Prostate gland (tissue), 2 donors: ENCODE measurements at regions not wholly inside any gene's neighbourhood (a gene's known extent, or its start where the extent isn't known, plus 50 kb on each side); places are given as distances from the start of the nearest gene placed in this dataset.
"Not testable (repeated sequence)": the region's sequence is repeated elsewhere in the genome, so short reads cannot be mapped to it uniquely, and the experiment has no call there.

Source experiments
- DNase-seq: peaks from one replicate; pipeline ENCODE4 v3.0.0-alpha.2; 2019; ENCODE audit warnings: low spot score
- H3K27ac ChIP-seq, 2 donors: fragments of 200-600 bp; sonication (generic); 2 replicates each; pipeline ENCODE4 v1.5.1; 2017 to 2019
- H3K27me3 ChIP-seq: fragments of 200-600 bp; sonication (generic); replicated peaks from 2 replicates; pipeline ENCODE4 v1.5.1; 2019; ENCODE audit not compliant: insufficient read depth
- H3K36me3 ChIP-seq, 2 donors: fragments of 200-600 bp; sonication (generic); 1 replicate in 1 of 2; 2 replicates in 1 of 2; pipeline versions ENCODE4 v1.5.1 to v1.8.1; 2017 to 2019
- H3K4me1 ChIP-seq: fragments of 200-600 bp; sonication (generic); replicated peaks from 2 replicates; pipeline ENCODE4 v1.5.1; 2019
- H3K4me3 ChIP-seq, 2 donors: fragments of 200-600 bp; sonication (generic); 2 replicates each; pipeline ENCODE4 v1.5.1; 2017 to 2019
- H3K9me3 ChIP-seq: fragments of 200-600 bp; sonication (generic); 2 replicates; pipeline ENCODE4 v1.5.1; 2017
- CTCF ChIP-seq, 4 experiments: fragments of 200-600 bp in 2 of 4; fragments of 450-650 bp in 2 of 4; sonication (generic) in 2 of 4; IDR thresholded peaks; 1 replicate in 3 of 4; 2 replicates in 1 of 4; pipeline ENCODE4 v1.5.1; 2016 to 2019; ENCODE audit warnings: antibody characterized with exemption in 4 of 4, mild to moderate bottlenecking in 2 of 4, moderate library complexity in 2 of 4
- POLR2A ChIP-seq: fragments of 450-650 bp; IDR thresholded peaks from one replicate; pipeline ENCODE4 v1.6.1; 2016; ENCODE audit warnings: antibody characterized with exemption, mild to moderate bottlenecking
- POLR2AphosphoS5 ChIP-seq: sonication (generic); formaldehyde crosslinking; IDR thresholded peaks from one replicate; pipeline ENCODE4 v1.6.1; 2017; ENCODE audit warnings: antibody characterized with exemption
- whole genome bisulfite sequencing: methylation state at CpG from one replicate; pipeline ENCODE4 v1.1.5; 2018; 5-methylcytosine and 5-hydroxymethylcytosine counted together
- intact Hi-C: fragments of 100-400 bp; cut with DNase I; formaldehyde crosslinking; loops from one replicate; pipeline ENCODE4 v1.14.2; 2022

DNA sequence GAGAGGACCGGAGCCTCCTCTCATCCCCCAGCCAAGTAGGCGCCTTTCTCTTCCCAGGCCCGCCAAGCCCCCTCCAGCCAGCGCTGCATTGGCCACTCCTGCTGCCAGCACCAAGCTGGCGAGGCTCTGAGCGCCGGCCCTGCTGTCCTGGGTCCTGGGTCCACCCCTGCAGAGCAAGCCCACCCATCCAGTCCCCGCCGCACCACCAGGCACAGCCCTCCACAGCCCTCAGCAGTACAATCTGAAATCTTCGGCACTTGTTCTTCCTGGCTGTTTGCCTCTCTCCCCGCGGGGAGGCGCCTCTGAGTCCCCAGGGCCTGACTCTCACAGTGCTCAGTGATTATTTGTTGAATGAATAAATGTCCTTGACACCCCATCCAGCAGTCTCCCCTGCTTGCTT is 236.4 kb upstream of the SGCG start:
- no peaks in the 10 kb centered on the region for H3K36me3 ChIP-seq
- no peaks in the 10 kb centered on the region for H3K9me3 ChIP-seq
- no peak overlapping the region for H3K27ac ChIP-seq
- 85% methylated on average over 13 of the region's 13 CpGs for WGBS
- H3K27me3 ChIP-seq = no peaks in the 10 kb centered on the region
- TF ChIP-seq POLR2AphosphoS5 (no peak), CTCF (IDR thresholded peaks at IDR 0.05) (no peak), POLR2A (no peak)
- no peaks in the 10 kb centered on the region for H3K4me1 ChIP-seq
- H3K4me3 ChIP-seq = no peak overlapping the region
- no peak for DNase-seq
- intact Hi-C loops = loop anchor here (5.0 kb wide), 1 partner anchor 1423 kb away; no protein-coding TSS in a partner anchor

DNA sequence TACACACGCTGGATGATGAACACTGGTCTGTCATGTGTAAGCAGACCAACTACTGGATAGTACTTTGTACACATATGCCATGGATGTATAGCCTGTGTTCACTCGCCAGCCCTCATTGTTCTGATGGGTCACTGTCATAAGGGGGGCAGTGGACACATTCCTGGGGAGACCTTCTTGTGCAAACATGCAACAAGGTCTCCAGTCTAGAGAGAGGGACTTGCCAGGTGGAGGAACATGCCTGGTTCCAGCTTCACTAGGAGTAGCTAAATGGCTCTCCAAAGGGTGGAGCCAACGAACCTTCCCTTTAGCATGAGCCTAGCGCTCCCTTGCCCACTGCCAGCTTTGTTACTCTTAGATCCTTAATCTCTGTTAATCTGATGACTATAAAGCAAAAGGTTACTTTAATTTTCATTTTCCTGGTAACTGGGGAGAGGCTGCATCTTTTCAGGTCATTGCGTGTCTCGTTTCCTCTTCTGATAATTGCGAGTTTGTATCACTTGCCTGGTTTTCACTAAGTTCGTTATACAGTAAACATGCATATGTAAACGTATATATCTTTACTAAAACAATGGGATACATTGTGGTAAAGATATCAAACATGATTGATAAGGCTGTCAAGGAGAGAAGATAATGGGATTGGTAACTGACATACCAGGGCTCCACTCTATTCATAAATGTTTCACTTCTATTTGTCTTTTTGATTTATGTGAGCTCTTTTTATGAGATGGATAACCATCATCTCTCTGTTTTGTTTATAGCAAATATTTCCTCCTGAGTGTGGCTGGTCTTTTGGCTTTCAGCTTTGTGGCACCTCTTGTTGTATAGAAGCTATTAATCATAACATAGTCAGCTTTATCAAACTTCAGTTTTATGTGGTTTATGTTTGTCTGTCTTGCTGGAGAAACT is 235.2 kb upstream of the SGCG start:
- WGBS = 37% methylated on average over 9 of the region's 9 CpGs
- intact Hi-C loops = no loop called here
- no peak overlapping the region for H3K27ac ChIP-seq
- H3K4me3 ChIP-seq = no peak overlapping the region
- TF ChIP-seq CTCF (IDR thresholded peaks at IDR 0.05) (no peak), POLR2AphosphoS5 (no peak), POLR2A (no peak)
- H3K9me3 ChIP-seq = no peaks in the 10 kb centered on the region
- no peaks in the 10 kb centered on the region for H3K36me3 ChIP-seq
- H3K27me3 ChIP-seq = no peaks in the 10 kb centered on the region
- no peak for DNase-seq
- H3K4me1 ChIP-seq = no peaks in the 10 kb centered on the region

DNA sequence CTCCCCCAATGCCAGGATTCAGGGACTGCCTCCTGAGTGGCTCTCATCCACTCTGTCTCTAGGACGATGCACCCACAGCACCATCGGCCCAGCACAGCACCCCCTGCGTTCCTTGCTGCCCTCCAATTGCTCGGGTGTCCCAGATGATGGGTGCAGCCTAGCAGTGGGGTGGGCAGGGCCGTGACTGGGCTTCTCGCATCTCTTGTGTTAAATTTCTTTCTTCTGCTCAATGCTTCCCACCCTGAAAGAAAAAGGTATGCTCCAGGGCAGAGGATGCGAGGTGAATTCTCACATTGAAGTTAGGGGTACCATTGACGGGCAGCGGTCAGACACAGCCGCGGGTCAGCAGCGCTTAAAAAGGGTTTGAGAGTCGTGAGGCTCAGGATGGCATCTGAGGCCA is 232.4 kb upstream of the SGCG start:
- Histone ChIP-seq H3K9me3 (no peaks in the 10 kb centered on the region), H3K36me3 (no peaks in the 10 kb centered on the region), H3K4me3 (no peak overlapping the region), H3K27ac (no peak overlapping the region), H3K27me3 (no peaks in the 10 kb centered on the region), H3K4me1 (no peaks in the 10 kb centered on the region)
- WGBS = 93% methylated on average over 13 of the region's 13 CpGs
- intact Hi-C loops = no loop called here
- no peak for TF ChIP-seq POLR2AphosphoS5
- TF ChIP-seq CTCF (IDR thresholded peaks at IDR 0.05) = no peak
- no peak for TF ChIP-seq POLR2A
- DNase-seq = no peak

- H3K36me3 ChIP-seq, DNase-seq, H3K27me3 ChIP-seq, H3K9me3 ChIP-seq, H3K4me1 ChIP-seq, H3K4me3 ChIP-seq, intact Hi-C loops, H3K27ac ChIP-seq: not testable (repeated sequence)
Measured at GRCh38 chr13:22952018-22952417, 228.8 kb upstream of the SGCG start.

GRCh38 chr13:22955147-22955546 is 225.6 kb upstream of the SGCG start:
- H3K36me3 ChIP-seq, H3K4me1 ChIP-seq, H3K27ac ChIP-seq, DNase-seq, intact Hi-C loops, H3K27me3 ChIP-seq, H3K9me3 ChIP-seq, H3K4me3 ChIP-seq: not testable (repeated sequence)
- 62% methylated on average over 2 of the region's 2 CpGs for WGBS

- H3K27me3 ChIP-seq, intact Hi-C loops, H3K27ac ChIP-seq, H3K9me3 ChIP-seq, DNase-seq, H3K4me1 ChIP-seq, H3K4me3 ChIP-seq, H3K36me3 ChIP-seq: not testable (repeated sequence)
- 83% methylated on average over 9 of the region's 9 CpGs for WGBS
Measured at GRCh38 chr13:22956456-22957115, 224.2 kb upstream of the SGCG start.

DNA sequence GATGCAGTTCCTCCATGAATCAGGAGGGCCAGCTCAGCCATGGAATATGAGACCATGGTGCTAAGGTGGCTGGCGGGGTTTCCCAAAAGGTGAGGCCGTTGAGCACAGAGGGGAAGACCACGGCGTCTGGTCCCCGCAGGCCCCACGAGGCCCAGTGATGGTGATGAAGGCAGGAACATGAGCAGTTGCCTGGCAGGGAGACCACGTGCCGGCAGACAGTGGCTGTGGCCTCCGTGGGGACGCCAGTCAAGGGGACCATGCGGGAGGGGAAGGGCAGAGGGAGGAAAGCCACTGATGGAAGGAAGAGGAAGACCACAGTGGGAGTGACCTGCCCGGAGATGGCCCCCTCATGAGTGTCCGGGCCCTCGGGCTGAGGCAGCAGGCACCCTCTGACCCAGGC is 220.9 kb upstream of the SGCG start:
- intact Hi-C loops = not testable (repeated sequence)

More for the DNA sequence above, 220.9 kb upstream of the SGCG start:
- H3K27me3 ChIP-seq, H3K4me3 ChIP-seq, H3K4me1 ChIP-seq, H3K27ac ChIP-seq, DNase-seq, H3K9me3 ChIP-seq, H3K36me3 ChIP-seq: not testable (repeated sequence)
- 89% methylated on average over 11 of the region's 14 CpGs for whole genome bisulfite sequencing
